CD4-positive, alpha-beta T cell treated with Interleukin-1 beta for 1 hour (primary cell): ENCODE measurements at regions not wholly inside any gene's neighbourhood (a gene's known extent, or its start where the extent isn't known, plus 50 kb on each side); places are given as distances from the start of the nearest gene placed in this dataset.

Experiments used
- DNase-seq, 2 donors: peaks; one replicate each; pipeline ENCODE4 v3.0.0-alpha.2; 2020 to 2022

DNA sequence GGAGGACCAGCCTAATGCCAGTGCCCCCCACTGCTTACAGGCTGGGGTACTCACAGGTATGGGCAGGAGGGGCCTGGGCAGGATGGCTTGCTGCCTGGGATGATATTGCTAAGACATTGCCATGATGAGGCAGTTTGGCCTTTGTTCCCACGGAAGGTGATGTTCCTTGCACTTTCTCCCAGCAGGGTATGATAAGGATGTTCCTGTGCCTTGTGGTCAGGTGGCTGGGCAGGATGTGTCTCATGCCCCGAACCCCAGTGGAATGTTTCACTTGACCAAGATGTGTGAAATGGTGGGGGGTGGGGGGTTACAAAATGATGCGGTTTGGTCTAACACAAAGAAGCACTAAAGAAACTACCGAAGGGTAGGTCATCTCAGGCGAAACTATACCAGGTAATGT lies 337.8 kb upstream of the ZFHX3 start:
- no peak for DNase-seq

DNA sequence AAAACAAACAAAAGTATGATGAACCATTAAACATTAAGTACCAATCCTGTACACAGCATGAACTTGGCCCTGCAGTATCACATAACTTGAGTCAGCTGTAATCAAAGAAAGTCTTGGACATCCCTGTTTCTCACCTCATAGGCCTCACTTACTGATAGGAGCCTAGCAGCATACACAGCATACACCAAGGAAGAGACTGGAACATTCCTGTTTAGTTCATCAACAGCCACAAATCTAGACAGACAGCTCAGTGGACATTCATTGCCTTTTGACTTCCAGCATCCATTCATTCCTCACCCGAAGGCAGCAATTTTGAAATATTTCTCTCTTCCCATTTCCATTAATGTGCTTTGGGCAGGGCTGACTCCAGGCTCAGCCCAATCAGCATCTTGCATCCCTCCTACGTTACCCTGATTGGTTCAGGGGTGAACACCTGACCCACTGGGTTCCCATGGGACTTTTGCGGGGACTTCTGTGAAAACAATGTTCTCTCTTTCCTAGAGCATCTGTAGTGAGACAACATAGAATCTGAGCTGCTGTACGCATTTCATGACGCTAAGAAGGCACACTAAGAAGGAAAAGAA lies 336.7 kb upstream of the ZFHX3 start:
- DNase-seq: no peak

DNA sequence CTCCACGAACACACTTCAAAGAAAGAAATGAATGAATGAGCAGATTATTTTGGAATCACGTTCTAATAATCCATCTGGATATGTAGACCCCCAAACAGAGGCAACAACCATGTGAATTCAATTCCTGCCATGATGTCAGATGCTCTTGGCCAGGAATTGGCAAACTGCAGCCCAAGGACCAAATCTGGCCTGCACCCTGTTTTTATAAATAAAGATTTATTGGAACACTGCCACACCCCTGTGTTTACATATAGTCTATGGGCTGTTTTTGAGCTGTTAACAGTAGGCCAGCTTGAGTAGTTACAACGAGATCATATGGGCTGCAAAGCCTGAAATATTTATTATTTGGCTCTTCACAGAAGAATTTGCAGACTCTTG lies 336.0 kb upstream of the ZFHX3 start:
- no peak for DNase-seq

DNA sequence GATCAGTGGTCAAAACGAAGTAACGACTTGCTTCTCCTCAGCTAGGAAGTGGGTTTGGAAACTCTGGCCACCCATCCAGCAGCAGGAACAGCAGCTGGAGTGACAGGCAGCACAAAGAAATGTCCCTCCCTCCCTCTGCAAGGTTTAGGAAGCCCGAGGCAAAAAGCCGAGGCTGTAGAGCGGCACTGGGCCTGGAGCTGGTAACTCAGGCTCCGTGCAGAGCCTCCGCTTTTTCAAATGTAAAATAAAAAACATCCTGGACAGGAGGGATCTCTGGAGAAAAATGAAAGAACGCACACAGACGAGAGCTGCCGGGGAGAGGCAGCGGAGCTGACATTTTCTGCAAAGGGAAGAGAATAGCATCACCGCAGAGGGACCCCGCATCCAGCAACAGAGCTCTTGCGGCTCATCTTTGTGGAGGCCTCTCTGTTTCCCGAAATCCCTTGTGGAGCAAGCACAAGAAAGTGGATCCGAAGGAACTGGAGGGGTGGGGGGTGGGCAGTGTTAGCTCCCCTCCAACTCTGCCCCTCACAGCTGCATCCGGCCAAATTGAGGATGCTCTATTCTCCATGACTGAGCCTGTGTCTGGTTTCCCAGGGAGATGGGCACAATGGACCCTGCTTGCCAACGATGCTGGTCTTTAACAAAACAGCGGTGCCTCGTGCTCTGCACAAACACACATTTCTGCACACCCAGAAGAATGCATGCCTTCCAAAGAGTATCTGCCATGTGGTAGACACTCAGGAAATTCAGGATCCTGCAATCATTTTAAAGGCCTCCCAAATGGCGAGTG lies 335.5 kb upstream of the ZFHX3 start:
- DNase-seq: no peak

DNA sequence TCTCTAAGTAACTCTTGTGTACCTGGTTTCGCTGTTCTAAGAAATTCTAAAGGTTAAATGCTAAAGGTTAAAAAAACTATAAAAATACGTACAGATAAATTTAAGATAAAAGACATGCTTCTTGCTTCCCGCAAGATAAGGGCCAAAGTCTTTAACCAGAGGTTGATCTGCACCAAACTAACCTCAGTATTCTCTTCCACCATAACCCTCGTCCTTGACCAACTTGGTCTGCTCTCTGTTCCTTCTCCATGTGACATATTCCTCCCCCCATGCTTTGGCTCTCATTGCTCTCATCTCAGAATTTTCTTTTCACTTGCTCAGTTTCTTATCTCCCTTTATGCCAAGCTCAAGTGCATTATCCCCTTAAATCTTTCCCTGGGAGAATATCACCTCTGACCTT lies 330.5 kb upstream of the ZFHX3 start:
- DNase-seq: no peak

DNA sequence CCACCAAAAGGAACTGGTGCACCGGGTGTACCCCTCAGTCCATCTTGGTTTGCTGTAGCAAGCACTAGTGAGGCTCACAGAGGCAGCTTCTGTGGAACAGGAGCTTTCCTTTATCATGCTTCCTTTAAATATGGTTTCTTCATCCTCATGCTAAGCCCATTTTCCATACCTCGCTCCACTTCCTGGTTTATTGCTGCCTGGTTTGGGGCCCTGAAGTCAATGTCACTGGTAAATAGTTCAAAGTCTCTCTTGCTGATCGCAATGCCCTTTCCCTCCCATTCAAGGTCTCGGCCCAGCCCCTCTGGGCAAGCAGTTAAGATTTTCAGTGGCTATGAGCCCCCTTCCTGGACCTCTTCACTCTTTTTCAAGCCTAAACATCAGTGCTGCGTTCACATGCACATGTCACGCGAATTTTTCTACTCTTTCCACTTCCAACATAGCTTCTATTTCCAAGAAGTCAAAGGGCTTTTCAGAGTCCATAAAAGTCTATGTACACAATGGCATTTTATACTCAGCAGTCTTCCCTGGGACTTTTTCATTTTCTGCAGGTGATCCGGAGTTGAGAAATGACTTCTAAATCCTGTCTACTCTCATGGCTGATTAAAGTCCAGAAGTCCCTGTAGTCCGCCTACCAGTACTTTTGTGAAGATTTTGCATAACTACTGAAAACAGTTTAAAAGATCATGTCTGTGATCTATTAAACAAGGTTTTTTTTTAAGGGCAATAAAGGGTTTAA lies 323.8 kb upstream of the ZFHX3 start:
- DNase-seq: no peak

DNA sequence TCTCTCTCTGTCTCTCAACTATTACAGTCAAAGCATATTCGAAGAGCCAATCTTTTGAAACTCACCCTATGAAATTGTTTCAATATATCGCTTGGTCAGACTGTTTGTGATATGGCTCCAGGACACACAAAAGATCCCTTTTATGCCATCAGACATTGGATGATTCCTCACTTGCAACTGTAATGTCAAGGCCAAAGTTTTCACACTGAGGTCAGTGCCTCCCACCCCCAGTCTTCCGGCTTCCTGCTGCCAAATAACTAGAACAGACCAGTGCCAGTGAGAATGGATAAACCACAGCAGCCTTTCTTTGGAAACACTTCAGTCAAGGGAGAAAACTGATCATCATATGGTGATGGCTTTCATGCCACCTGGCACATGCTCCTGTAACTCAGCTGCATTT lies 321.9 kb upstream of the ZFHX3 start:
- DNase-seq: no peak

DNA sequence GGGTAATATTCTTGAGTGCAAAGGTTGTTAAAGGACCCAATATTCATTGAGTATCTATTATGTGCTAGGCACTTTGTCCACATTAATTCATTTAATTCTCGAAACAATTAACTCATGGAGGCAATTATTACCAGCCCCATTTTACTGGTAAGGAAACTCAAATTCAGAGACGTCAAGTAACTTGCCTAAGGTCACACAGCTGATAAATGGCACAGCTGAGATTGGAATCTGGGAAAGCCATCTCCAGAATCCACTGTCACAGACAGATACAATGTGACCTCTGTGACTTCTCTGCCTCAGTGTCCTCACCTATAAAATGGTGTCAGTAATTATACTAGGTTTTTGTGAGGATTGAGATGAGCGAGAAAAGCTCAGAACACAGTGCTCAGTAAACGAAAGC lies 320.8 kb upstream of the ZFHX3 start:
- DNase-seq: no peak

DNA sequence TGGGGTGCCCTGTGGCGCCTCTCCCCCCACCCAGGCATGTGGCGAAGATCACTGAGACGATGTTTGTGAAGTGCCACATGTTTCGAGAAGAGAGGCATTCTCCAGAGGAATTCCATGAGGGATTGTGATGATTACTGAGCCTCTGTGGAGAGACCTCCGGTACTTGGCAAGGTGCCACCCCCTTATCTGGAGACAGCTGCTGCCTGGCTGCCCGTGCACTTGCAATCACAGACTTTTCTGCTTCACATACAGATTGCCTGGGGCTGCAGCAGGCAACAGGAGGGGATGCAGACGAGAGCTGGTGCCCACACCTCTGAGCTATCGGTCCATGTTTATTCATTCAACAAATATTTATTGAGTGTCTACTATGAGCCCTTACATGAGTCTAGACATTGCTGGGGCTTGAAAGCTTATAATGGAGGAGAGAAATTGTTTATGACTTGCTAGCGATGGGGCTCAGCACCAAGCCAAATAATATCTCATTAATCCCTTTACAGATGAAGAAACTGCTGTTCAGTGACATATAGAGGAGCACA lies 317.2 kb upstream of the ZFHX3 start:
- DNase-seq: no peak

DNA sequence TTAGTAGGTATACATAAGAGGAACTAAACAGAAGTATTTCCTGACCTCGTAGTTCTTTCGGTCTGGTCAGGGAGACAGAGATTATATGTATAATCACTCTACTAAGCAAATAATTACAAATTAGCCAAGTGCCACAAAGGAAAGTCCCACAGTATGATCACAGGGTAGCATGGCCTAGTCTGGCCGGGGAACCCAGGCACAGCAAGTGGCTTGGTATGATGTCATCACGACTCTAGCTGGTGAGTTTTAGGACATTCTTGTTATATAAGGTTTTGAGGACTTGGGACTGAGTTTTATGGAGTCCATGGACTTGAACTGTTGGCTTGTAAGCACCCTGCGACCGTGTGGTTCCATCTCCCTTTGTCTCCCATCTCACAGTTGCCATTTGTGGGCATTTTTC lies 316.5 kb upstream of the ZFHX3 start:
- DNase-seq: no peak

DNA sequence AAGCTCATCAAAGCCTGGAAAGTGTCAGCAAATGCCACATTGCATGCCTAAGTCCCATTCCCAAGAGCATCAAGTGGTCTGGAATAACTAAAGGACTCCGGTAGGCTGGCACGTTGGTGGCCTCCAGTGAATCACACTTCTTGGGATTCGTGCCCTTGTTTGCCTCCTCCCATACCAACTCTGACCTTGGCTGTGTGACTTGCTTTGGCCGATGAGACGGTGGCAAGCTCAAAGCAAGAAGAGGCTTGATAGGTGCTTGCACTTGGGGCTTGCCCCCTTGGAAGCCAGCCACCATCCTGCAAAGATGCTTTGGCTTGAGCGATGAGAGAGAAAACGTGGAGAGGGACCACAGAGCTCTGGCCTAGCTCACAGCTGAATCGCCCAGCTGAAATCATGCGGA lies 313.1 kb upstream of the ZFHX3 start:
- DNase-seq: no peak

DNA sequence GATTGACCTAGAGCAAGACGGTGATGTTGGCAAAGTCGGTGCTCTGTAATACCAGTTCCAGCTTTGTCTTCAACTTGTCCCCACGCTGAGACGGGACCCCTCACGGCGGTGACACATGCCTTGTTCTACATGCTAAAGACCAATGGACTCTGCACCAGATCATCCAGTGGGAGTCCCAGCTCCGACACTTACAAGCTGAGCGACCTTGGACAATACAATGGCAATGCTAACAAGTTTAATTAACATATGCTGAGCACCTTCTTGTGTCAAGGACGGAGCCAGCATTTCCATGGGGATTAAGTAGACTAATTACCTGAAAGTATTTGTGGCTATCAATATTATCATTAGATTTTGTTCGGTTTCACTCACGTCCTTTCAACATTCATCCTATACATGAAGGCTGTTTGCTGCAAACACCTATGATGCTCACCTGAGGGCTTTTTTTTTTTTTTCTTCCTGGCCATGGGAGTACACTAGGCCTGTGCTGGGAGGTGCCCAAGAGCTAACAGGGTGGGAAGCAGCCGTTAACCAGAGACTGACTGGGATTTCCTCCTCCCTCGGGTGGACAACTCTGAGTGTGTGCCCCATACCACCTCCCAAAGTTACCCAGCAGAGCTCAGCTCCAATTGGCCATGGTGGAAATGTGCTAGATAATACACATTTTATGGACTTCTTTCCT lies 308.6 kb upstream of the ZFHX3 start:
- DNase-seq: no peak

DNA sequence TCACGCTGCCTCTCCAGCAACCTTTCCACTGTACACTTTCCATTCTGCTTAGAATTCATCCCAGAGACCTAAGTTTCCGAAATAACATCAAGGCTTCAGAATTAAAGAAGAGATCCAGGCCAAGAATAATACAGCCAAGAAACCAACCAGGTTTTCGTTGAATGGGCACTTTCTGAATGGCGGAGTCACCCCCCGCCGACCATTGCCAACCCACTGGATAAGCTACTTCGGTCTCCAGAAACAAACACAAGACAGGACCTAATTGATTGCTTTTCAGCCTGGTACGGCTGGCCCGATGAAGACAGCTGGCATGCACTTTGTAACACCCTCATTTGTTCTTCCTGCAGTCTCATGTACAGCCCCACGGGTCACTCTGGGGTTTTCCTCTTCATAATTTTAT lies 308.1 kb upstream of the ZFHX3 start:
- no peak for DNase-seq

DNA sequence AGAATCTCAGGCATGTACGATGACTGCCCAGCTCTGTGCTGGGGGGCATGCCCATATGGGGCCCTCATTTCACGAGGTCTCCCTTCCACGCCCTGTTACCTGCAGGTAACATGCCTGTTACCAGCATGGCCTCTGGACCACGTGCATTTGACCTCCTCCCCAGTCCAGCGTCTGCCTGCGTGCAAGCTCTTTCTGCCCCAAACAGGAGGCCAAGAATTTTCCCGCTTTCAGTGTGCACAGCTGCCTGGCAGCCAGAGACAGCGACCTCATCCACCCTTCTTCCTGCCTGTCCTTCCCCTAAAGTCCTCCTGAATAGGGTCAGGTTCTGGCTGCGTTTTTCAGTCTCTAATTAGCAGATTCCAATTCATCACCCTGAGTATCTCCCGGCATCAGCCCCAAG lies 306.5 kb upstream of the ZFHX3 start:
- DNase-seq: no peak

DNA sequence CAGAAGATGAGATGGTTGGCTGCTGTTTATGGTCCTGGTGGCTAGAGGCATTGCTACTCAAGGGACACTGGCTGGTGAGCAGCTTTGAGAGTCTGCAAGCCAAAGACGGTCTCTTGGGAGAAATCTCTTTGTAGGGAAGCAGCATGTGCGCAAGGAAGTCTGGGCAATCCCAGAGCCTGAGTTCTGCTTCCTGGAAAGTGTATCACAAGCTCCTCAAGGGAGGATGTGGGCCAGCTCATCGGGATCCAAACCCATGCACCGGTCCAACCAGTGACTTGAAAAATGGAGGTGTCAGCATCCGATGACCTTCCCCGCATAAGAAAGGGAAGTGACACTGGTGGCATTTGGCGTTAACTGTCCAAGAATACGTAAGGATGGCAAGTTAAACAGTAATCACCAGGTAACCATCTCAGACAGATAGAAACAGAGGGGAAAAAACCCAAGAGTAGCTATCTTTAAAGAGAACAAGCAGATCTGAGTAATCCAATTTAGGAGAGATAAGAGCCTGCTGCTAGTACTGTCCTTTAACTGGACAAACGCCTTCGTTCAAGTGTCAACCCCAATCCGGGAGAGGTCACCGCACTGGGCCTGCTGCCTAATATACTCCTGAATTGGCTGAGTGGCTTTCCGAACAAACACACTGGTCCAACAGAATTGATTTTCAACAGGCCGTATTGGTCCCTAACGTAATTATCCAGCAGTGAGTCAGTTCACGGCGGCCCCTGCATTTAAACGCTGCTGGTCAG lies 303.0 kb upstream of the ZFHX3 start:
- DNase-seq: no peak

DNA sequence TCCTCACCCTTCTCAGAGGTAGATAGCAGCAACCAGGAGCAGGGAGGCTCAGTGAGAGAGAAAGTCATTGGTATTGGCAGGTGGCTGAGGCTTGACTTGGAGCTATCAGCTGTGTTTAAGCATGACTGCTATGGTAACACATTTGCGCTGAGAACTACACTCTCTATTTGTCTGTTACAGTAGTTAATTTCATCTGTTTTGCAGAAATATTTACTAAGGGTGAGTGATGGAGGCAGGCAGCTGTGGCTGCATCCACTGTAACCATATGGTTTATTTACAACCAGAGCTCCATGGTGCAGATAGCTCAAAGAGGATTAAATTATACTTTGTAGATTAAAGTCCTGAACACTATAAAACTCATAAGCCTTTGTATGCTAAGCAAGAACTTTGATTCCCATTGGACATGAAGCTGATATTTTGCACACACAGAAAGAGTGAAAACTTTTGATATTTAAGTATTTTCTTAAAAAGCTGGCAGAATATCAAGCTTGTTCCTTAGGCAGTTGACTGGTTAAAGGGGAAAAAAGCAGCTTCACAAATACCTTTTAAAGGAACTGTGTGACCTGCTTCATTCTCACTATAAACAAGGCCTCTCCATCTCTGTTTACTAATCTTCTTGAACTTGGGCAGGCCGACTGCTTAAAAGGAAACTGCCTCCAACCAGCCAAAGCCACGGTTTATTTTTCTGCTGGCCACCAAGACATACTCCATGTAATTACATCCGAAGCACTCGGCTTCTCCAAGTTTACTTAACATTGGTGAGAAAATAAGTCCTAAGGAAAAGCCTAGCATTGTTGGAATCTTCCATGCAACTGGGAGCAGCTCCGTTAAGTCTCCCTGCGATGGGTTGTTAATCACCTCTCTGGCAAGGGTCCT lies 299.8 kb upstream of the ZFHX3 start:
- DNase-seq: no peak

DNA sequence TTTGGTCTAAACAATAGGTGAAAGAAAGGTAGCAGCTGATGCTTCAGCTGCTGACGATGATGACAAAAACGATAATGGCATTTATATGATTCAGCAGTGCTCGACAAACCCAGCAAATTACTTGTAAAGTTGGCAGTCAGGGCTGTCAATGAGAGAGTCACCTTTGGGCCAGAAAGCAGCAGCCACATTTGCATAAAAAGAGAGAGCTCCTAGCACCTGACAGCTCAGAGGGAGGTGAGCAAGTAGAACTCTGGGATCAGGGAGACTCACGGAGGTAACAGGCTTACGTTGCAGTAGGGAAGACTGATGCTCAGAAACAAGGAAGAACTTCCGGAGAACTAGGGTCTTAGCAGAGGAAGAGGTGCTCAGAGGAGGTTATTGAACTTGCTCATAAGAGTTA lies 291.9 kb upstream of the ZFHX3 start:
- DNase-seq: no peak

DNA sequence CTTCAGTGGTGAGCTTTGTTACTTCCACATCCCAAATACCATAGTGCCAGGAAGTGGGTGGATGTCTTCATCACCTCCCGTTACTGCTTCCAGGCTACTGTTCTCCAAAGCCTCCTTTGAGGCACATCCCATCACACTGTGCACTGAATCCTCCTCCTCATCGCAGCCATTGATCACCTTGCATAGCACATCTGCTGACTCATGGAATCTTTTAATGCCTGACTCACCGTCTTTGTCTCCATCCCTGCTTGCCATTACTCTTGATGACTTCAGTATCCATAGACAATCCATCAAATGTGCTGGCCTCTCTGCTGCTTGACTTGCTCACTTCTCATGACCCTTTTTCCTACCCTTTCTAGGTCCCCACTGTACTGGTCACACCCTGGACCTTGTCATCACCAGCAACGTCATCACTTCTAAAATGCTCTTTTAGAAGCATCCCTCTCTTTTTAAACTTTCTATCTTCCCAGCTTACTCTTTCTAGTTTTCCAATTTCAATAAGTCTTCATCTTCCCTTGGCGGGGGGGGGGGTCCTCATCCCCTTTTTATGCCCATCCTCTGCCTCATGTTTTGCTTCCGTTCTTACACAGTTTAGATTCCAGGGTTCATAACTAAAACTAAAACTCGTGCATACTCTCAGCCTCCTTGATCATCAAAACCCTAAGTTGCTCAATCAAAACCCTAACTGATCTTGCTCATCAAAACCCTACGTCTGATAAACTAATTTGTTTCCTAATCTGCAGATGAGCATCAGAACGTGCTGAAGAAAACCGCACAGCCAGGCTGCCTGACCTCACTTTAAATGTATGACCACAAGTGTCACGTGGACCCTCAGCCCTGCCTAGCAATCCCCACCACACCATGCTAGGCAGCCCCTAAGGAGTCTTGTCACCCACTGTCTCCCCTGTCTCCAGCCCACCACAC lies 289.7 kb upstream of the ZFHX3 start:
- DNase-seq: no peak

DNA sequence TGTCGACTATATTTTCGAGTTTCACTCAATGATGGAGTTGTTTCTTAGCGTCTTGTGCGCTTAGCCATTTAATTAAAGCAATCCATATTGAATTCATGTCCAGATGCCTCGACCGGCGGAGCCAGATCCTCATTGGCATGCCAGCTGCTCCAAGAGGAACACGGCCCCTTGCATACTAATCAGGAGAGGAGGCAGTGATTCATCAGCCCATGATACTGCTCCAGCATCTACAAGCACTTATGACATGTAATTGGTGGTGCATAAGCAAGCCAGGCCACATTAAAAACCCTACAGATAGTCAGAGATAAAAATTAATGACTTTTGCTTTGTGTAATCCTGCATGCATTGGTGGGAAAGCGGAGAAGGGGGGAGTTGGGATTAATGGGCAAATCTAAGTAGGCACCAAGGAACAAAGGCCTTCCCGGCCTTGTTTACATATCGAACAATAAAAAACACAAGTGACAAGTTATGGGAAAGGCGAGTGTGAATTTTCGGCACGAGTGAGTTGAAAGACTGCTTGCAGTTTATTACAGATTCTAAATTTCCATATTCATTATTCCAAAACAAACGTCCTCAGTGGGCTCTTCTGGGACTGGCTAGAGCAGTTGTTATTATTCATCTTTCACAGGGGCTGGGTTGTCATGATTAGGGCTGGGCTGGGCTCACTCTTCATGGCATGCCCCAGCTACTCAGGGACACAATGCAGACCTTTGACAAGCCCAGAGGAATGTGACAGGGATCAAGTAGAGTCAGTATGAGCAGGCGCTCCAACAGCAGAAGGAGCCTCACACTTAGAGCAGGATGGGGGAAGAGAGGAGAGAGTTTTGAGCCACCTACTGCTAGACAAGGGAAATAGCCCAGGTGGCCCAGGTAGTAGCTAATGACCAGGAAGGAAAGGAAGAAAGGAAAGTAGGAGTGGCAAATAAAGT lies 281.7 kb upstream of the ZFHX3 start:
- DNase-seq: no peak
